Endothelial cell of umbilical vein (primary cell): ENCODE measurements at regions not wholly inside any gene's neighbourhood (a gene's known extent, or its start where the extent isn't known, plus 50 kb on each side); places are given as distances from the start of the nearest gene placed in this dataset.

Source experiments
- BruUV-seq: library from RNA; stranded (reverse); fragments of 400-500 nt; replicated peaks from 2 replicates; lab custom pipeline; 2021; lab: Mats Ljungman, UMichigan
- CTCF ChIA-PET: fragments of 300-600, 350-600 bp; sonication (Branson Sonifier 250); formaldehyde crosslinking; loops from one replicate; lab custom pipeline; 2021; ENCODE audit warnings: antibody characterized with exemption, inconsistent platforms; lab: Charles Lee
- POLR2A ChIA-PET: fragments of 300-600, 350-600 bp; sonication (Branson Sonifier 250); formaldehyde crosslinking; loops from one replicate; lab custom pipeline; 2021; ENCODE audit warnings: antibody characterized with exemption, inconsistent platforms; lab: Charles Lee
- DNase-seq: peaks from one replicate; pipeline ENCODE4 v3.0.0-alpha.2; 2011; ENCODE audit warnings: low read depth, low spot score
- FAIRE-seq: peaks from 2 replicates; lab custom pipeline; 2011; peaks lifted over from hg19 to GRCh38; lab: Jason Lieb, UNC
- H2AFZ ChIP-seq: 2 replicates; pipeline ENCODE4 v1.6.0; 2012; ENCODE audit warnings: low read depth, low read length, control low read depth, inconsistent platforms
- H3K27ac ChIP-seq: 2 replicates; pipeline ENCODE4 v1.5.1; 2011; ENCODE audit warnings: low read depth, mild to moderate bottlenecking, control low read depth, low read length, moderate library complexity; ENCODE audit not compliant: insufficient read depth
- H3K27me3 ChIP-seq, 2 experiments: 2 replicates each; pipeline versions ENCODE4 v1.6.0 to v1.6.1; 2011; ENCODE audit warnings: low read length in 2 of 2, mixed read lengths in 1 of 2; ENCODE audit not compliant: control insufficient read depth in 2 of 2, insufficient read depth in 2 of 2
- H3K36me3 ChIP-seq, 2 experiments: 2 replicates in 1 of 2; 3 replicates in 1 of 2; pipeline ENCODE4 v1.5.1; 2011; ENCODE audit warnings: low read length in 2 of 2, mild to moderate bottlenecking in 1 of 2, moderate library complexity in 1 of 2; ENCODE audit not compliant: control insufficient read depth in 2 of 2, insufficient read depth in 2 of 2; ENCODE audit errors: extremely low read depth in 1 of 2
- H3K4me1 ChIP-seq: 3 replicates; pipeline ENCODE4 v1.5.1; 2011; ENCODE audit warnings: mild to moderate bottlenecking, low read length; ENCODE audit not compliant: control insufficient read depth, insufficient read depth; ENCODE audit errors: extremely low read depth
- H3K4me2 ChIP-seq: 2 replicates; pipeline ENCODE4 v1.6.1; 2011; ENCODE audit warnings: low read length, control low read depth, mixed read lengths; ENCODE audit not compliant: insufficient read depth
- H3K4me3 ChIP-seq, 3 experiments: fragments of 200-600 bp in 1 of 3; sonication (generic), shearing (Covaris generic) in 1 of 3; replicated peaks in 1 of 3; 2 replicates each; pipeline ENCODE4 v1.5.1; 2011 to 2016; ENCODE audit warnings: control low read depth in 3 of 3, low read length in 3 of 3, mild to moderate bottlenecking in 2 of 3, inconsistent platforms in 1 of 3, low read depth in 1 of 3, moderate library complexity in 1 of 3; ENCODE audit not compliant: insufficient read depth in 1 of 3
- H3K79me2 ChIP-seq: 2 replicates; pipeline ENCODE4 v1.6.0; 2012; ENCODE audit warnings: low read length, inconsistent platforms; ENCODE audit not compliant: control insufficient read depth, insufficient read depth
- H3K9ac ChIP-seq: replicated peaks from 2 replicates; pipeline ENCODE3; 2011; ENCODE audit warnings: low read length, control low read depth; ENCODE audit not compliant: insufficient read depth; ENCODE audit errors: extremely low read depth
- H3K9me1 ChIP-seq: replicated peaks from 3 replicates; pipeline ENCODE4 v1.6.0; 2011; ENCODE audit warnings: mild to moderate bottlenecking, low read length; ENCODE audit not compliant: control insufficient read depth, insufficient read depth; ENCODE audit errors: extremely low read depth
- H3K9me3 ChIP-seq: replicated peaks from 2 replicates; pipeline ENCODE4 v1.5.1; 2012; ENCODE audit warnings: low read length, inconsistent platforms; ENCODE audit not compliant: control insufficient read depth, insufficient read depth
- H4K20me1 ChIP-seq: replicated peaks from 2 replicates; pipeline ENCODE3; 2011; ENCODE audit warnings: mild to moderate bottlenecking, low read length; ENCODE audit not compliant: control insufficient read depth, insufficient read depth; ENCODE audit errors: extremely low read depth
- EZH2 ChIP-seq: IDR thresholded peaks from 2 replicates; pipeline ENCODE4 v1.6.1; 2012; ENCODE audit warnings: borderline replicate concordance, low read depth, mild to moderate bottlenecking, moderate library complexity, low read length, inconsistent platforms; ENCODE audit not compliant: severe bottlenecking
- FOS ChIP-seq: IDR thresholded peaks from 2 replicates; pipeline ENCODE4 v1.6.1; 2011; ENCODE audit warnings: mild to moderate bottlenecking, low read length, moderate library complexity, borderline replicate concordance; ENCODE audit not compliant: insufficient read depth
- GATA2 ChIP-seq: IDR thresholded peaks from 2 replicates; pipeline ENCODE4 v1.7.0; 2011; ENCODE audit warnings: low read depth, mild to moderate bottlenecking, moderate library complexity, mixed read lengths, low read length; ENCODE audit not compliant: insufficient read length, insufficient read depth
- JUN ChIP-seq: IDR thresholded peaks from 2 replicates; pipeline ENCODE4 v1.6.1; 2011; ENCODE audit warnings: borderline replicate concordance, low read depth; ENCODE audit not compliant: insufficient read length, insufficient read depth
- MYC ChIP-seq: IDR thresholded peaks from one replicate; pipeline ENCODE4 v1.6.1; 2011; ENCODE audit warnings: mild to moderate bottlenecking, low read depth, low read length
- POLR2A ChIP-seq: IDR thresholded peaks from 2 replicates; pipeline ENCODE4 v1.6.1; 2012; ENCODE audit warnings: low read depth, mild to moderate bottlenecking, control low read depth, low read length
- POLR2AphosphoS5 ChIP-seq: IDR thresholded peaks from 2 replicates; pipeline ENCODE4 v1.6.1; 2012; ENCODE audit warnings: low read depth, mild to moderate bottlenecking, control low read depth, low read length, moderate library complexity; ENCODE audit not compliant: insufficient read depth
- dilution Hi-C: fragments of 300-500 bp; cut with MboI; formaldehyde crosslinking; loops from one replicate; pipeline ENCODE4 v1.15.0; 2019; ENCODE audit warnings: low sequenced_read_pairs; ENCODE audit not compliant: extremely low pct_ligation_motif_present
- intact Hi-C: fragments of 100-400 bp; cut with micrococcal nuclease; formaldehyde crosslinking; loops from one replicate; pipeline ENCODE4 v1.10.0; 2022
- TF ChIP-seq, protein P1 (sequence below): IDR thresholded peaks from 2 replicates; pipeline ENCODE4 v1.6.1; 2011; ENCODE audit not compliant: insufficient read depth, insufficient read length

DNA sequence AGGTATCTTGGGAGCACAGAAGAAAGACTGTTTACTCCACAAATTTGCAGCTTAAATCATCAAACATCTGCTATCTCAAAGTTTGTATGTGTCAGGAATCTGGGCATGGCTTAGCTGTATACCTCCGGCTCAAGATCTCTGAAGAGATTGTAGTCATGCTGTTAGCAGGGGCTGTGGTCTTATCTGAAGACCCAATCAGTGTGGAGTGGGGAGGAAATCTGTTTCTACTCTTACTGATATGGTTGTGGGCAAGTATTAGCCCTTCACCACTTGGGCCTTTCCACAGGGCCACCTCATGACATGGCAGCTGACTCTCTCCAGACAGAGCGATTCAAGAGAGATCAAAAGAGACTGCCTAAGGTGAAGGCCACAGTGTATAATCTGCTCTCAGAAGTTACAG lies 438.7 kb downstream of the KIF2B start:
- ChIA-PET POLR2A (no interaction called here), CTCF (no interaction called here)
- BruUV-seq = no TSS peak
- Histone ChIP-seq H3K27me3 (no peaks in the 10 kb centered on the region), H3K9me3 (no peaks in the 10 kb centered on the region), H3K4me1 (no peaks in the 10 kb centered on the region), H3K4me2 (no peak overlapping the region), H4K20me1 (no peaks in the 10 kb centered on the region), H3K36me3 (no peaks in the 10 kb centered on the region), H3K27ac (no peak overlapping the region), H3K9me1 (no peaks in the 10 kb centered on the region), H2AFZ (no peak overlapping the region), H3K4me3 (no peak overlapping the region), H3K9ac (no peak overlapping the region), H3K79me2 (no peaks in the 10 kb centered on the region)
- FAIRE-seq (no peak), DNase-seq (no peak)
- intact Hi-C loops (no loop called here), dilution Hi-C loops (no loop called here)
- TF ChIP-seq POLR2AphosphoS5 (no peak), GATA2 (no peak), EZH2 (no peak), JUN (no peak), POLR2A (no peak), MYC (no peak)
- TF ChIP-seq, protein P1, sequence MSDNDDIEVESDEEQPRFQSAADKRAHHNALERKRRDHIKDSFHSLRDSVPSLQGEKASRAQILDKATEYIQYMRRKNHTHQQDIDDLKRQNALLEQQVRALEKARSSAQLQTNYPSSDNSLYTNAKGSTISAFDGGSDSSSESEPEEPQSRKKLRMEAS = no peak

DNA sequence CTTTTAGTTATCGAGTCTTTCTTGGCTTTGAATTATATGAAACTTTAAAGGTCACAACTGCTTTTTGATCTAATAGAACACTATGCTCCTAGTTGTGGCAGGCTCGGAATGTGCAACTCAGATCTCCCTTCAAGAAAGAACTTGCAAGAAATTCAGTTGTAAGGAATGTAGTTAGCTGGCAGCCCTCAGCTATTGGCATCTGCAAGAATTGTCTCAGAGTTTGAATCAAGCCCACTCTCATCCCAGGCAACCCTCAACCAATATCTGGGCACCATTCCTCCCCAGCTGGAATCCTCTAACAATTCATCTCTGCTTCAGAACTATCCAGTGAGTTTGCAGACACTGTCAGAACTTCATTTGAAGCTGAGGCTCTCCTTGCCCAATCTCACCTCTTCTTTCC lies 447.2 kb downstream of the KIF2B start:
- TF ChIP-seq FOS (no peak), JUN (no peak), POLR2A (no peak), EZH2 (no peak), MYC (no peak)
- Histone ChIP-seq H2AFZ (no peak overlapping the region), H4K20me1 (no peaks in the 10 kb centered on the region), H3K9ac (no peak overlapping the region), H3K79me2 (no peaks in the 10 kb centered on the region), H3K9me1 (no peaks in the 10 kb centered on the region), H3K9me3 (peaks cover 2% of the 10 kb centered on the region), H3K4me3 (no peak overlapping the region), H3K4me1 (no peaks in the 10 kb centered on the region), H3K36me3 (no peaks in the 10 kb centered on the region), H3K4me2 (no peak overlapping the region), H3K27me3 (no peaks in the 10 kb centered on the region), H3K27ac (no peak overlapping the region)
- dilution Hi-C loops (no loop called here), intact Hi-C loops (no loop called here)
- POLR2A ChIA-PET = no interaction called here
- DNase-seq = no peak
- BruUV-seq = no TSS peak
- CTCF ChIA-PET = no interaction called here
- no peak for FAIRE-seq
